ENCODE measurements at regions not wholly inside any gene's neighbourhood (a gene's known extent, or its start where the extent isn't known, plus 50 kb on each side); places are given as distances from the start of the nearest gene placed in this dataset.

DNA sequence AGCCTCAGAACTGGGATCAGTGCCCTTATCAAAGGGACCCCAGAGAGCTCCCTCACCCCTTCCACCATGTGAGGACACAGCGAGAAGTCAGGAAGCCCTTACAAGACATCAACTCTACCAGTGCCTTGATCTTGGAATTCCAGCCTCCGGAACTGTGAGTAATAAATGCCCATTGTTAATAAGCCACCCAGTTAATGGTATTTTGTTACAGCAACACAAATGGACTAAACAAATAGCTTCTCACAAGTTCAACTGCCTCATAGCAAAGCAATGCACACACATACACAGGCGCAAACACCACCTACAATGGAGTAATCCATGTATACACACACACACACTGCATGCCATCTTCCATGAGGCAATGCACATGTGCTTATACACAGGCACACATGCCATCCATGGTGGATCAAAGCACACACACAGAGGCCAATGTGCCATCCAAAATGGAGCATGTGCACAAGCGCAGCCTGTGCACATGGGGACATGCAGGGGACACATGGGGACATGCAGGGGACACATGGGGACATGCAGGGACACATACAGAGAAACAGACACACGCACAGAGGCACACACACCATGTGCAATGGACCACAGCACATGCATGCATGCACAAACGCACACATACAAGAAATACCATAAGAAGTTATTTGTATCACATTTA is 137.6 kb upstream of the TBL1X start:
- TF ChIP-seq EP300 (IDR thresholded peaks at IDR 0.05; ENCODE audit: low read depth) (no peak), POLR2A (IDR thresholded peaks at IDR 0.05) (no peak)
- TF ChIP-seq, protein P1, sequence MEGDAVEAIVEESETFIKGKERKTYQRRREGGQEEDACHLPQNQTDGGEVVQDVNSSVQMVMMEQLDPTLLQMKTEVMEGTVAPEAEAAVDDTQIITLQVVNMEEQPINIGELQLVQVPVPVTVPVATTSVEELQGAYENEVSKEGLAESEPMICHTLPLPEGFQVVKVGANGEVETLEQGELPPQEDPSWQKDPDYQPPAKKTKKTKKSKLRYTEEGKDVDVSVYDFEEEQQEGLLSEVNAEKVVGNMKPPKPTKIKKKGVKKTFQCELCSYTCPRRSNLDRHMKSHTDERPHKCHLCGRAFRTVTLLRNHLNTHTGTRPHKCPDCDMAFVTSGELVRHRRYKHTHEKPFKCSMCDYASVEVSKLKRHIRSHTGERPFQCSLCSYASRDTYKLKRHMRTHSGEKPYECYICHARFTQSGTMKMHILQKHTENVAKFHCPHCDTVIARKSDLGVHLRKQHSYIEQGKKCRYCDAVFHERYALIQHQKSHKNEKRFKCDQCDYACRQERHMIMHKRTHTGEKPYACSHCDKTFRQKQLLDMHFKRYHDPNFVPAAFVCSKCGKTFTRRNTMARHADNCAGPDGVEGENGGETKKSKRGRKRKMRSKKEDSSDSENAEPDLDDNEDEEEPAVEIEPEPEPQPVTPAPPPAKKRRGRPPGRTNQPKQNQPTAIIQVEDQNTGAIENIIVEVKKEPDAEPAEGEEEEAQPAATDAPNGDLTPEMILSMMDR (IDR thresholded peaks at IDR 0.05), result no peak
